A549 (cell line): ENCODE measurements at regions not wholly inside any gene's neighbourhood (a gene's known extent, or its start where the extent isn't known, plus 50 kb on each side); places are given as distances from the start of the nearest gene placed in this dataset.

Source experiments
- CEBPB ChIP-seq, 2 experiments: fragments of >200 bp in 1 of 2; sonication (Bioruptor Twin) in 1 of 2; formaldehyde crosslinking in 1 of 2; IDR thresholded peaks; 2 replicates each; pipeline ENCODE4 v1.6.1; 2012 to 2016
- CTCF ChIP-seq: fragments of >200 bp; sonication (Bioruptor Twin); formaldehyde crosslinking; IDR thresholded peaks from 3 replicates; pipeline ENCODE4 v1.5.1; 2016
- EHMT2 ChIP-seq: fragments of 200-600 bp; sonication (generic); IDR thresholded peaks from 2 replicates; pipeline ENCODE4 v1.6.1; 2016; ENCODE audit warnings: antibody characterized with exemption, low read depth, mild to moderate bottlenecking, moderate library complexity
- ELK1 ChIP-seq: fragments of 150-350 bp; IDR thresholded peaks from 2 replicates; pipeline ENCODE4 v1.6.1; 2014; ENCODE audit warnings: low read depth, mild to moderate bottlenecking, low read length
- EP300 ChIP-seq, 2 experiments: fragments of >200 bp; sonication (Bioruptor Twin); formaldehyde crosslinking; IDR thresholded peaks; 2 replicates in 1 of 2; 3 replicates in 1 of 2; pipeline ENCODE4 v1.6.1; 2016 to 2017
- HOXA7 ChIP-seq: fragments of 250-450 bp; sonication (Bioruptor Pico); IDR thresholded peaks from 2 replicates; pipeline ENCODE4 v1.5.0; 2020; ENCODE audit warnings: mild to moderate bottlenecking, moderate library complexity
- JUNB ChIP-seq: fragments of >200 bp; sonication (Bioruptor Twin); formaldehyde crosslinking; IDR thresholded peaks from 2 replicates; pipeline ENCODE4 v1.6.1; 2016
- MYC ChIP-seq: IDR thresholded peaks from 2 replicates; pipeline ENCODE4 v1.6.1; 2012; ENCODE audit warnings: mild to moderate bottlenecking, inconsistent platforms, low read length, improper control_type of control experiment, borderline replicate concordance
- POLR2A ChIP-seq: IDR thresholded peaks from 2 replicates; pipeline ENCODE4 v1.6.1; 2012; ENCODE audit warnings: mild to moderate bottlenecking, low read length
- POLR2AphosphoS2 ChIP-seq: conservative IDR thresholded peaks from 2 replicates; pipeline ENCODE4 v1.6.1; 2012; ENCODE audit warnings: low read length, improper control_type of control experiment, inconsistent platforms
- RNF2 ChIP-seq: fragments of 200-600 bp; sonication (generic); IDR thresholded peaks from 2 replicates; pipeline ENCODE4 v1.6.1; 2016; ENCODE audit warnings: low read depth, mild to moderate bottlenecking, antibody characterized with exemption, moderate library complexity, borderline replicate concordance
- SMC3 ChIP-seq: fragments of >200 bp; sonication (Bioruptor Twin); formaldehyde crosslinking; IDR thresholded peaks from 3 replicates; pipeline ENCODE4 v1.6.1; 2018; ENCODE audit warnings: inconsistent platforms

- TF ChIP-seq SMC3: no peak
- no peak for TF ChIP-seq EP300 (IDR thresholded peaks at IDR 0.05)
- TF ChIP-seq CTCF: no peak
- no peak for TF ChIP-seq CEBPB (IDR thresholded peaks at IDR 0.05)
- no peak for TF ChIP-seq JUNB
- TF ChIP-seq POLR2A: no peak
- TF ChIP-seq EHMT2: no peak
- TF ChIP-seq HOXA7: no peak
- TF ChIP-seq POLR2AphosphoS2: no peak
- TF ChIP-seq MYC: no peak
- no peak for TF ChIP-seq RNF2
- no peak for TF ChIP-seq ELK1
Measured at GRCh38 chr2:34402376-34402775, 803.3 kb upstream of the FAM98A start.
